Stimulated activated naive CD8-positive, alpha-beta T cell treated with anti-CD3 and anti-CD28 coated beads, Interleukin-15, Interleukin-2, amounts not matched to agents 100 ng/mL and 50 ng/mL, for 24 hours (primary cell): ENCODE measurements at regions not wholly inside any gene's neighbourhood (a gene's known extent, or its start where the extent isn't known, plus 50 kb on each side); places are given as distances from the start of the nearest gene placed in this dataset.
"Not testable (repeated sequence)": the region's sequence is repeated elsewhere in the genome, so short reads cannot be mapped to it uniquely, and the experiment has no call there.

Experiments
- H3K27ac Mint-ChIP-seq: one replicate; pipeline ENCODE4 v1.8.0; 2021; ENCODE audit warnings: mild to moderate bottlenecking, mixed read lengths
- H3K27me3 Mint-ChIP-seq: one replicate; pipeline ENCODE4 v1.8.0; 2021; ENCODE audit warnings: mixed read lengths
- H3K36me3 Mint-ChIP-seq: one replicate; pipeline ENCODE4 v1.8.0; 2021; ENCODE audit warnings: low read depth, mixed read lengths
- H3K4me1 Mint-ChIP-seq: one replicate; pipeline ENCODE4 v1.8.0; 2021; ENCODE audit warnings: low read depth, mixed read lengths
- H3K4me3 Mint-ChIP-seq: one replicate; pipeline ENCODE4 v1.8.0; 2021; ENCODE audit warnings: mild to moderate bottlenecking, mixed read lengths
- H3K9me3 Mint-ChIP-seq: one replicate; pipeline ENCODE4 v1.8.0; 2021; ENCODE audit warnings: mixed read lengths

DNA sequence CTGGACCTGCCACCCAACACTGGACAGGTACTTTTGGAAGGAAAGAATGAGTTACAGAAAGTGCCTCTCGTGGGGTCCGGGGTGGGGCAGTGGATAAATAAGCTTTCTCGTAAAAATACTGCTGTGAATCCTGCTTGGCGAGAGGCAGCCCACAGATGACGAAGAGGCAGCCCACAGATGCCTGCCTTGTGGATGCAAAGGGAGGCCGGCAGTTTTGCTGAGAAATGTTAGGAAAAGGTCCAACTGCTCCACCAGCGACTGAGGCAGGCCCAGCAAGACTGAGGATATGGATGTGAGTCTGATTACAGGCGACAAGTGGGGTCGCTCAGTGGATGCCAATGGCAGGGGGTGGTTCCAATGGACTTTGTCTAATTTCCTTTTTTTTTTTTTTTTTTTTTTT is 79.1 kb upstream of the PPP1R26 start:
- Mint-ChIP-seq H3K36me3 (no peaks in the 10 kb centered on the region), H3K27me3 (no peaks in the 10 kb centered on the region), H3K9me3 (no peaks in the 10 kb centered on the region), H3K4me1 (no peaks in the 10 kb centered on the region), H3K4me3 (no peak overlapping the region), H3K27ac (no peak overlapping the region)

DNA sequence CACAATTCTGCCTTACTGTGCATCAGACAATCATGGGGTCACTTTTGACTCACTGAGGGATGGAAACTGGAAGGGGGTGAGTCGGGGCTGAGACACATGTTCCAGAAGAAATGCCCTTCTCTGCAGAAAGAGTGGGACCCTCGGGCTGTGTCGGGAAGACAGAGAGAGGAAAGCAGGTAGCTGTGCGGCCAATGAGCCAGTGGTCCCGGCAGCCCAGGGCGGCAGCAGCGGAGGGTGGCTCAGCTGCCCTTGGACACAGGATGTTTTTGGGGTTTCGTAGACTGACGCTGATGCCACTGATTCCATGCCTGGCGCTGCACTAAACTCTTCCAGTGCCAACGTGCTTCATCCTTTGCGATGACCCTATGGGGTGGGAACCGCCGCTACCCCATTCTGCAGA is 78.4 kb upstream of the PPP1R26 start:
- Mint-ChIP-seq H3K9me3 (no peaks in the 10 kb centered on the region), H3K4me3 (no peak overlapping the region), H3K4me1 (no peaks in the 10 kb centered on the region), H3K27ac (no peak overlapping the region), H3K27me3 (no peaks in the 10 kb centered on the region), H3K36me3 (no peaks in the 10 kb centered on the region)

DNA sequence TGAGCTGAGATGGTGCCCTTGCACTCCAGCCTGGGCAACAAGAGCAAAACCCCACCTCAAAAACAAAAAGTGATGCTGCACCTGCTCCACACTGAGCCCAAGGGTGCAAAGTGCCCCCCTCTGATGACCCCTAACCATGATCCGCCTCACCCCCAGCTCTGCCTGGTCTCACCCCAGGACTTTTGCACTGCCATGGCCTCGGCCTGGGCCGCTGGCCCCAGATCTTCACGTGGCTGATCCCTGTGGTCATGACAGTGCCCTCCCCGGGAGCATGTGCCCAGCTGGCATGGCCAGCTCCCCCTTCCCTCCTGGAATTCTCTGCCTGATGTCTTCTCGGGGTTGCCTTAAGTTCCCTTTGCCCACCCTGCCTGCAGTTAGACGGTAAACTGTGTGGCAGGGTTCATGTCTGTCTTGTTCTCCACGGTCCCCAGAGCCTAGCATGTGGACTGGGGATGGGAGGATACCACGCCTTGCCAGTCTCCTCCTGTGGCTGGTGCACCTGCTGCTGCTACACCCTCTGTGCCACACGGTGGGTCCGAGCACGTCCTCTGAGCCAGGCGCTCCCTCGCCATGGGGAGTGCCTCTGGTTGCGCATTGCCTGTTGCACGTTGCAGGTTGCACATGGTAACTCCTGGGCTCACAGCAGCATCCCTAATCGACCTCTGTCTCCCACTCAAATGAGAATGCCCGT is 77.4 kb upstream of the PPP1R26 start:
- Mint-ChIP-seq H3K4me3 (no peak overlapping the region), H3K27ac (no peak overlapping the region), H3K27me3 (peaks cover 4% of the 10 kb centered on the region), H3K36me3 (no peaks in the 10 kb centered on the region), H3K4me1 (no peaks in the 10 kb centered on the region), H3K9me3 (no peaks in the 10 kb centered on the region)

DNA sequence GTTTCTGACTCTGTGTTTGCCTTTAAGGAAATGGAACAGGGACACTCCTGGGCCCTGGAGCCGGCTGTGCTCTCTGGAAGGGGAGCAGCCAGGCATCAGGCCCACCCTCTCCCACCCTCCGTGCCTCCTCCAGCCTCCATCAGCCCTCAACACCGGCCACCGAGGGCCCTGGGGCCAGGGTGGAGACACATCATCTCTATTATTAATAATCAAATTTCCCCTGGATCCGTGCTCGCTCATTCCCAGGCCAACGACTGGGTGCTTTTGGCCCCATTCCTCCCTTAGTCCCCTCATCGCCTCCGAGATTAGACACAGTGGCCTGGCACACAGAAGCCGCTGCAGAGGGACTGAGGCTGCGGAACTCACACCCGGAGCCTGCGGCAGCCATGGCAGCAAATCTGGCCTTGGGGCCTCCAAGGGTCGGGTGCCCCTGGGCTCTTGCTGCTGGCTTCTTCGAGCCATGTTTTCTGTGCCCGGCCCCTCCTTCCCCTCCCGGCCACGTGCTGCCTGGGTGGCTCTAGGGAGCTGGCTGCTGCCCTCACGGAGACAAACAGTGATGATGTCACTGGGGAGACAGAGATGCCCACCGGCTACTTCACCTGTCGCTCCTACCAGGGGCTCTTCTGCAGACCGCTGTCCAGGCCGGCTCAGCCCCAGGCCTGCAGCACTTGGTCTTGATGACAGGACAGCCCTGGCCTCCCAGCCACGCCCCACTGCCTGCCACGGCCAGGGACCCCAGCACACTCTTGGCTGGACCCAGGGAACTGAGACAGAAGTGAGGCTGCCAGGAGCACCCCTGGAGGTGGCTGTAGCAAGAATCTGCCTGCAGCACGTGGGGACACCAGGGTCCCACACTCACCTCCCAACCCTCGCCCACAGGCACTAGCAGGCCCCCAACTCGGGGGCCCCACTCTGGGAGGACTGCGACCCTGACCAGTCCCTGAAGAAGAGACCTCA is 76.6 kb upstream of the PPP1R26 start:
- H3K4me1 Mint-ChIP-seq = no peaks in the 10 kb centered on the region
- no peaks in the 10 kb centered on the region for H3K36me3 Mint-ChIP-seq

DNA sequence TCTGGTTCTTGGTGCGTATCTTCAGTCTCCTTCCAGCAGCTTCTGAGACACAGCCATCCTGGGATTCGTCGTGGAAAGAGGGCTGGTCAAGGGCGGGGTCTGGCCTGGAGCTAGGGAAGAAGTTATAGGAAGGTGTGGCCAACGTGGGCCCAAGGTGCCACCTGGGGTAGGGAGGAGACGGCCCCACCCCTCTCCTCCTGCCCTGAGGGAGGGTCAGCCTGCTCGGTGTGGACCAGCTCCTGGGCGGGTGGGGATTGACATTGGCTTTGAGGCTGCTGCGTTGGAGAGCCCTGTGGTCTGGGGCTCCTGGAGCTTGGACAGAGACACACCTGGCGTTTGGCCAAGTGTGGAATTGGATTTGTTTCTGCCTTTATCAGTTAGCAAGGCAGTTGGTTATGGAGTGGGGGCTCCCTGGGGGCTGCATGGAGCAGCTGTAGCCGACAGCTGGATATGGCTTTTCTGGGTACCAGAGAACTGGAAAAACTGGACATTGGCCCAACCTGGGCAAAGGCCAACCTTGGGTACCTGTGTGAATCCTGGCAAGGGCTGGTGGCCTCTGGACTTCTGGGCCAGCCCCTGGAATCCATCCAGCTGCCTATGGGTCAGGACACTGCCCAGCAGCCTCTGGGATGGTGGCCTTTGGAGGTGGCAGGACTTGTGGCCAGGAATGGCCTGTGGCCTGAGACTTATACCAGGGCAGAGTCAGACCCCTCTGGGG is 75.7 kb upstream of the PPP1R26 start:
- Mint-ChIP-seq H3K4me1 (no peaks in the 10 kb centered on the region), H3K4me3 (no peak overlapping the region), H3K27me3 (peaks cover 4% of the 10 kb centered on the region), H3K27ac (no peak overlapping the region), H3K9me3 (no peaks in the 10 kb centered on the region), H3K36me3 (no peaks in the 10 kb centered on the region)

More for the DNA sequence above, 76.6 kb upstream of the PPP1R26 start:
- no peak overlapping the region for H3K4me3 Mint-ChIP-seq
- no peaks in the 10 kb centered on the region for H3K9me3 Mint-ChIP-seq
- H3K27ac Mint-ChIP-seq = no peak overlapping the region
- peaks cover 4% of the 10 kb centered on the region for H3K27me3 Mint-ChIP-seq

DNA sequence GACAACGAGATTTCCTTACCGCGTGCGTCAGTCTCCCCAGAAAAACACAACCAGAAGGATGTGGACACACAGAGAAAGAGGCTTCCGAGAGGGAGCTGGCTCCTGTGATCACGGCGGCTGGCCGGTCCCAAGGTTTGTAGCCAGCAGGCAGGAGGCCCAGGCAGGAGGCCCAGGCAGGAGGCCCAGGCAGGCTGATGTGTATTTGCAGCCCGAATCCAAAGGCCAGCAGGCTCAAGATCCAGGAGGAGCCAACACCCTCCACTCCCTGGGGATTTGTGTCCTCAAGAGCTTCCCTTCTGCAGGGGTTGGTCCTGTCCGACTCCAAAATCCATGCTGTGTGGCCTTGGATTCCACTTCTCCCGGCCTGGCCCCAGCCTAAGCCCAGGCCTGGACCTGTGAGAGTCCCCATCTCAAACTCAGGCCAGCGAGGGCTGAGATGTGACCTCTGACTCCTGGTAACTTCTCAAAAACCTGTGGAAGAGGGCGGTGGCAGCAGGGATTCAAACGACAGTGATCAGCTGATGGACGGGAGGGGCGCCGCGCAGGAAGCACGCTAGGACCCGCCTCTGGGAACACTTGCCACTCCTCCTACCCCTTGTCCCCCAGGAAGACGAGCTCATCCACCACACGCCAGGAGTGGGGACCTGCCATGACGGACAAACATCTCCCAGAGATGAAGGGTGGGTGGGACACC is 75.0 kb upstream of the PPP1R26 start:
- no peak overlapping the region for H3K27ac Mint-ChIP-seq
- peaks cover 4% of the 10 kb centered on the region for H3K27me3 Mint-ChIP-seq
- H3K9me3 Mint-ChIP-seq = no peaks in the 10 kb centered on the region
- H3K36me3 Mint-ChIP-seq = no peaks in the 10 kb centered on the region
- H3K4me1 Mint-ChIP-seq = no peaks in the 10 kb centered on the region
- H3K4me3 Mint-ChIP-seq = no peak overlapping the region

DNA sequence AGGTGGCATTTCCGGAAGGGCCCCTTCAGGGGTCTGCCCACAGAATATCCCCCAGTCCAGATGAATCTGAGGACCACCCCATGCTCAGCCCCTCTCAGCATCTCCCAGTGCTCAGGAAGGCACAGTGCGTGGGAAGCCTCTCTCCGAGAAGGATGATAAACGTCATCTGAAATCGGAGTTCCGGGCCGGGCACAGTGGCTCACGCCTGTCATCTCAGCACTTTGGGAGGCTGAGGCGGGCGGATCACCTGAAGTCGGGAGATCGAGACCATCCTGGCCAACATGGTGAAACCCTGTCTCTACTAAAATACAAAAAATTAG is 74.5 kb upstream of the PPP1R26 start:
- not testable (repeated sequence) for H3K4me3 Mint-ChIP-seq, H3K9me3 Mint-ChIP-seq, H3K27me3 Mint-ChIP-seq, H3K36me3 Mint-ChIP-seq, H3K27ac Mint-ChIP-seq, H3K4me1 Mint-ChIP-seq

DNA sequence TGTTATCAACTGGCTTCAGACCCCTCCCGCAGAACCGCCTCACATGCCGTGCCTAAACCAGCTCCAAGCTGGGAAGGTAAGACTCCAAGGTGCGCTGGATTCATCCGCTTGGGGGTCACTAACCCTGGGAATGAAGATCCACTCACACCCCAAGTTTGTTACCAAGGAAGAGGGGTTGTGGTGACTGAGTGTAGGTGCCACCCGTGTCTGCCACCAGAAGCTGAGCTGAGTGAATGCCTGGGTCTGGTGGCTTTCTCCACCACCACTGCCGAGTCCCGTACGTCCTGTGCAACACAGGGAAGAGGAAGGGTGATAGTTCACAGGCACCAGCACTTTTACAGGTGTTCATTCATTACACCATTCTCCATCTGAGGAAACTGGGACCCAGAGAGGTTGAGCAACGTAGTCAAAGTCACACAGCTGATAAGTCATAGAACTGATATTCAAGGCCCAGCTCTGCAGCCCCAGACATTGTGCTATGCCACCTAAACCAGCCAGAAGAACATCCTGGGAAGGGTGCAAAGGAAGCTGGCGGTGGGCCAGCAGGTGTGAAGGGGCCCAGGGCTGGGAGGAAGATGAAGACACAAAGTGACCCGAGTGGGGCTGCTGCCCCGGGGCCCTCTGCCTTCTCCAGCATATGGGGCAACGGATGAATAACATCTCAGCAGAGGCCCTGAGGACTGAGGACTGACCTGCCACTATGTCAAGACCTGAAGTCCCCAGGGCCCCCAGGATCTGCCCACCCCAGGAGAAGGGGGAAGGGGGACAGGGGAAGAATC is 70.9 kb upstream of the PPP1R26 start:
- Mint-ChIP-seq H3K4me1 (no peaks in the 10 kb centered on the region), H3K27me3 (peaks cover 4% of the 10 kb centered on the region), H3K9me3 (no peaks in the 10 kb centered on the region), H3K4me3 (no peak overlapping the region), H3K27ac (no peak overlapping the region), H3K36me3 (no peaks in the 10 kb centered on the region)

DNA sequence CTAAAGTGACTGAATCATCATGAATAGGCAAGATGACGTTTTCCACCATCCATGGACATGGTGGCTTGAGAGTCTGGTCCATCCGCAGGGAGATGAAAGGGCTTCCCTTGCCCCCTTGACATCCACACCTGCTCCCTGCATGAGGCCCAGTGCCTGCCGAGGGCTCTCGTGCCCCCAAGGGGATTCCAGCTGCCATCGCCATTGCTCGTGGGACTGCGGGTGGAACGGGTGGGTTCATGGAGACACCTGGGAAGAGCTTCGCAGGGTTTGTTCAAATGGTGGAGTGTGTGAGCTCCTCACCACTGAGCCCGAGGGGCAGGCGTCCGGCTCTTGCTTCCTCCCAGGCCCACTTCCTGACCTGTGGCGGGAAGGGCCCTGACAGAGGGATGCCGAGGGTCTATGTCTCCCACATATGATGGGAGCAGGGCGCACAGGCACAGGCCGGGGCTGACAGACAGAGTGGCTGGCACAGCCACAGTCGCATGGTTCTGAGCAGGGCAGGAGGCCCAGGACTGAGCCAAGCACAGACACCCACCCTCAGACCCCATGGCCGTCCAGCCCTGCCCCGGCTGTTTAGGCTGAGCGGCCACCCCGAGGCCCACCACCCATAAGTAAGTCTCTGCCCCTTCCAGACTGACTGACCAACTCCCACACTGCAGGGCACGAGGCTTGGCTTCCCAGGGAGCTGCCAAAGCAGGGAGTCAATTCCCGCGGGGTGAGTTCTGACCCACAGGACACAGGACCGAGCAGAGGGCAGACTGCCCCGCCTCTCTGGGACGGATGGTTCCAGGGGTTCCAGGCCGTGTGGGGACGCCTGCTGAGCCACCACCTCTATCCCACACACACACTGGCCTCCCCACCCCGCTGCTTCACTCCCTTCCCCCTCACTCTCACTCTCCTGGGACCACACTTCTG is 70.0 kb upstream of the PPP1R26 start:
- Mint-ChIP-seq H3K27me3 (peaks cover 4% of the 10 kb centered on the region), H3K36me3 (no peaks in the 10 kb centered on the region), H3K27ac (no peak overlapping the region), H3K4me1 (no peaks in the 10 kb centered on the region), H3K9me3 (no peaks in the 10 kb centered on the region), H3K4me3 (no peak overlapping the region)

DNA sequence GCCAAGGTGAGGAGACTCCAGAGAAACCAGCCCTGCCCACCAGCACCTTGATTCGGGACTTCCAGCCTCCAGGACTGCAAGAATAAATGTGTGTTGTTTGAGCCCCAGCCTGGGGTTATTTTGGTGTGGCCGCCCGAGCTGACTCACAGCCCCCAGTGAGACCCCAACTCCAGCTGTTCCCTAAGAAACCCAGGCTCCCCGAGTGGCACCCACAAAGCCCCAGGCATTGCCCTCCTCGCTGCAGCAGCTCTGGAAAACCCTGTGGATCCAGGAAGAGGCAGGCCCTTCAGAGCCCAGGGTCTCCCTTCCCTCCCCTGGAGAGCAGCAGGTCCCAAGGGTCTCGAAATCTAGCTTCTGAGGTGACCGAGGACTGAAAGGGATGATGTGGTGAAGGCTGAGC is 69.2 kb upstream of the PPP1R26 start:
- Mint-ChIP-seq H3K36me3 (no peaks in the 10 kb centered on the region), H3K9me3 (no peaks in the 10 kb centered on the region)

DNA sequence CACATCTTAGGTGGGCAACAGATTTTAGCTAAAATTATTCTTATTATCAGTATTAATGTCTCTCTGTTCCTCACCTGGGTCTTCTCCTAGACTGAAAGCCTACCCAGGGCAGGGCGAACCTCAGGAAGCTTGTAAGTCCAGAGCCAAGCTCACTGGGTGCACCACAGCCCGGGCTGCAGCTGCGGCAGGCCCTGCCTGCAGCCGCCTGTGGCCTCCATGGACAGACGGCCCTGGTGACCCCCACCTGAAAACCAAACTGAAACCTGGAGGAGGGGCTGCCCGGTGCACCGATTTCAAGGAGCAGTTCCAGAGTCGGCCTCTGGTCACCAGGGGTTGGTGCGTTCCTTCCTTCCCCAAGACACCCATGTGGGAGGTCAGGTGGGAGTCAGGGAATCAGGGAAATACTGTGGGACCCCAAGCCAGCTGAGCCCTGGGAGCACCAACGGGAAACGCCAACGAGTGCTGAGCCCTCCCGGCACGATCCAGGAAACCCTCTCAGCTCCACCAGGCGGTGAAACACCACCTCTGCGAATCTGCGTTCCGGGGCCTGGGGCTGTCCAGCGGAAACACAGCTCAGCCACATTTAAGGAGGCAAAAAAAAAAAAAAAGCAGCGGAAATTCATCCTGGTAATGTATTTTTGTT is 68.6 kb upstream of the PPP1R26 start:
- no peak overlapping the region for H3K27ac Mint-ChIP-seq
- H3K9me3 Mint-ChIP-seq = no peaks in the 10 kb centered on the region
- H3K27me3 Mint-ChIP-seq = peaks cover 4% of the 10 kb centered on the region
- no peak overlapping the region for H3K4me3 Mint-ChIP-seq
- no peaks in the 10 kb centered on the region for H3K36me3 Mint-ChIP-seq
- H3K4me1 Mint-ChIP-seq = no peaks in the 10 kb centered on the region

More for the DNA sequence above, 69.2 kb upstream of the PPP1R26 start:
- Mint-ChIP-seq H3K27ac (no peak overlapping the region), H3K27me3 (peaks cover 4% of the 10 kb centered on the region), H3K4me3 (no peak overlapping the region), H3K4me1 (no peaks in the 10 kb centered on the region)

DNA sequence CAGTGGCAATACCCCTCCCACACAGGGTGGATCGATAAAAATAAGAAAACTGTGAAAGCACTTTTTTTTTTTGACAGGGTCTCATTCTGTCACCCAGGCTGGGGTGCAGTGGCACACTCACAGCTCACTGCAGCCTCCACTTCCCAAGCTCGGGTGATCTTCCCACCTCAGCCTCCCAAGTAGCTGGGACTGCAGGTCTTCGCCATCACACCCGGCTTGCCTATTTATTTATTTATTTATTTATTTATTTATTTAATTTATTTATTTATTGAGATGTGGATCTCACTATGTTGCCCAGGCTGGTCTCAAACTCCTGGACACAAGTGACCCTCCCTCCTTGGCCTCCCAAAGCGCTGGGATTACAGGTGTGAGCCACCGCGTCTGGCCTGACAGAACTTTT is 68.0 kb upstream of the PPP1R26 start:
- H3K4me1 Mint-ChIP-seq, H3K4me3 Mint-ChIP-seq, H3K9me3 Mint-ChIP-seq, H3K27ac Mint-ChIP-seq, H3K36me3 Mint-ChIP-seq, H3K27me3 Mint-ChIP-seq: not testable (repeated sequence)
